ENCODE measurements at regions not wholly inside any gene's neighbourhood (a gene's known extent, or its start where the extent isn't known, plus 50 kb on each side); places are given as distances from the start of the nearest gene placed in this dataset.

DNA sequence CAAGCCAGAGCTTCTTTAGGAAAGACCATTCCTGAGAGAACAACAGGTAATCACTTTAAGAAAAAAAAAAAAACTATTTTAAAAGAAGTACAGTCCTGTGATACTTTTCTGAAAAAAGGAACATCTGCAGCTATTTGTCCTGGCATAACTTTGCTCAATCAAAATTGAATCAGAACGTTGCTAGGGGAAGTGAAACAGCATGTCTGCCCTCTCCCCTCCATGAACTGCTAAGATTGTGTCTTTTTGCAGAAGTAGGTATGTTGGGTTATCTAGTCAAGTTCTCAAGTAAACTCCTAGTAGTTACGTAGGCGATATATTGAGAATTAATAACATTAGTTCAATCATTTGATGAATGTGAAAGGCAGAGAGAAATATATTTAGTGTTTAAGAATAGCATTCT, 1013.3 kb downstream of the TUSC7 start:
- ChIA-PET POLR2A (interaction anchor here (0.6 kb wide), 1 partner anchor 1237 kb away, joined by 3 read pairs; no protein-coding TSS in a partner anchor), CTCF (ENCODE audit: low intra/inter-chr PET ratio) (no interaction called here)
- H3K36me3 ChIP-seq (ENCODE audit: control insufficient read depth, insufficient read depth, low read length) = no peaks in the 10 kb centered on the region
- H3K4me2 ChIP-seq (ENCODE audit: insufficient read depth, low read length) = no peak overlapping the region
- no peaks in the 10 kb centered on the region for H3K79me2 ChIP-seq (ENCODE audit: control insufficient read depth, insufficient read depth, low read length)
- no peaks in the 10 kb centered on the region for H3K27me3 ChIP-seq (ENCODE audit: control insufficient read depth in 2 of 2, insufficient read depth in 2 of 2, low read length in 2 of 2)
- no peak for DNase-seq (ENCODE audit: extremely low read depth in 1 of 4, low spot score in 3 of 4)
- H4K20me1 ChIP-seq (replicated peaks; ENCODE audit: control insufficient read depth, insufficient read depth, low read length) = no peaks in the 10 kb centered on the region
- H3K9me1 ChIP-seq (ENCODE audit: control insufficient read depth, insufficient read depth, low read length) = no peaks in the 10 kb centered on the region
- 0% methylated on average over 3 of the region's 3 CpGs for WGBS (ENCODE audit: insufficient coverage, low coverage, missing lambda C conversion rate)
- in situ Hi-C loops (cut with MboI) = no loop called here
- no peak overlapping the region for H3K27ac ChIP-seq (ENCODE audit: extremely low read depth, low read depth, low read length)
- no peak overlapping the region for H2AFZ ChIP-seq (ENCODE audit: low read depth, low read length)
- BruUV-seq (replicated peaks) = no TSS peak
- no peak for ATAC-seq
- H3K9ac ChIP-seq (ENCODE audit: insufficient read depth in 1 of 2, low read depth in 2 of 2, low read length in 2 of 2) = no peak overlapping the region
- no peaks in the 10 kb centered on the region for H3K4me1 ChIP-seq (replicated peaks in 1 of 2; ENCODE audit: control insufficient read depth in 2 of 2, insufficient read depth in 2 of 2, low read length in 2 of 2)
- TF ChIP-seq, protein P1, sequence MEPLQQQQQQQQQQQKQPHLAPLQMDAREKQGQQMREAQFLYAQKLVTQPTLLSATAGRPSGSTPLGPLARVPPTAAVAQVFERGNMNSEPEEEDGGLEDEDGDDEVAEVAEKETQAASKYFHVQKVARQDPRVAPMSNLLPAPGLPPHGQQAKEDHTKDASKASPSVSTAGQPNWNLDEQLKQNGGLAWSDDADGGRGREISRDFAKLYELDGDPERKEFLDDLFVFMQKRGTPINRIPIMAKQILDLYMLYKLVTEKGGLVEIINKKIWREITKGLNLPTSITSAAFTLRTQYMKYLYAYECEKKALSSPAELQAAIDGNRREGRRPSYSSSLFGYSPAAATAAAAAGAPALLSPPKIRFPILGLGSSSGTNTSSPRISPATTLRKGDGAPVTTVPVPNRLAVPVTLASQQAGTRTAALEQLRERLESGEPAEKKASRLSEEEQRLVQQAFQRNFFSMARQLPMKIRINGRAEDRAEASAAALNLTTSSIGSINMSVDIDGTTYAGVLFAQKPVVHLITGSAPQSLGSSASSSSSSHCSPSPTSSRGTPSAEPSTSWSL (CRISPR knock-in tag; IDR thresholded peaks at IDR 0.05; ENCODE audit: borderline replicate concordance) = no peak
- TF ChIP-seq SOX6 (IDR thresholded peaks at IDR 0.05) (no peak), POLR2A (conservative IDR thresholded peaks at IDR 0.05) (no peak), ZBTB17 (CRISPR knock-in tag; IDR thresholded peaks at IDR 0.05) (no peak), PYGO2 (tag; IDR thresholded peaks at IDR 0.05) (no peak), TAL1 (IDR thresholded peaks at IDR 0.05) (no peak), ZNF444 (CRISPR knock-in tag; IDR thresholded peaks at IDR 0.05) (no peak), ZNF224 (CRISPR knock-in tag; IDR thresholded peaks at IDR 0.05) (no peak), RBBP5 (IDR thresholded peaks at IDR 0.05; ENCODE audit: borderline replicate concordance, insufficient read depth, low read length, poor library complexity, severe bottlenecking) (no peak)
- TF ChIP-seq, protein P2, sequence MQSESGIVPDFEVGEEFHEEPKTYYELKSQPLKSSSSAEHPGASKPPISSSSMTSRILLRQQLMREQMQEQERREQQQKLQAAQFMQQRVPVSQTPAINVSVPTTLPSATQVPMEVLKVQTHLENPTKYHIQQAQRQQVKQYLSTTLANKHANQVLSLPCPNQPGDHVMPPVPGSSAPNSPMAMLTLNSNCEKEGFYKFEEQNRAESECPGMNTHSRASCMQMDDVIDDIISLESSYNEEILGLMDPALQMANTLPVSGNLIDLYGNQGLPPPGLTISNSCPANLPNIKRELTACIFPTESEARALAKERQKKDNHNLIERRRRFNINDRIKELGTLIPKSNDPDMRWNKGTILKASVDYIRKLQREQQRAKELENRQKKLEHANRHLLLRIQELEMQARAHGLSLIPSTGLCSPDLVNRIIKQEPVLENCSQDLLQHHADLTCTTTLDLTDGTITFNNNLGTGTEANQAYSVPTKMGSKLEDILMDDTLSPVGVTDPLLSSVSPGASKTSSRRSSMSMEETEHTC (IDR thresholded peaks at IDR 0.05) = no peak
- TF ChIP-seq, protein P3, sequence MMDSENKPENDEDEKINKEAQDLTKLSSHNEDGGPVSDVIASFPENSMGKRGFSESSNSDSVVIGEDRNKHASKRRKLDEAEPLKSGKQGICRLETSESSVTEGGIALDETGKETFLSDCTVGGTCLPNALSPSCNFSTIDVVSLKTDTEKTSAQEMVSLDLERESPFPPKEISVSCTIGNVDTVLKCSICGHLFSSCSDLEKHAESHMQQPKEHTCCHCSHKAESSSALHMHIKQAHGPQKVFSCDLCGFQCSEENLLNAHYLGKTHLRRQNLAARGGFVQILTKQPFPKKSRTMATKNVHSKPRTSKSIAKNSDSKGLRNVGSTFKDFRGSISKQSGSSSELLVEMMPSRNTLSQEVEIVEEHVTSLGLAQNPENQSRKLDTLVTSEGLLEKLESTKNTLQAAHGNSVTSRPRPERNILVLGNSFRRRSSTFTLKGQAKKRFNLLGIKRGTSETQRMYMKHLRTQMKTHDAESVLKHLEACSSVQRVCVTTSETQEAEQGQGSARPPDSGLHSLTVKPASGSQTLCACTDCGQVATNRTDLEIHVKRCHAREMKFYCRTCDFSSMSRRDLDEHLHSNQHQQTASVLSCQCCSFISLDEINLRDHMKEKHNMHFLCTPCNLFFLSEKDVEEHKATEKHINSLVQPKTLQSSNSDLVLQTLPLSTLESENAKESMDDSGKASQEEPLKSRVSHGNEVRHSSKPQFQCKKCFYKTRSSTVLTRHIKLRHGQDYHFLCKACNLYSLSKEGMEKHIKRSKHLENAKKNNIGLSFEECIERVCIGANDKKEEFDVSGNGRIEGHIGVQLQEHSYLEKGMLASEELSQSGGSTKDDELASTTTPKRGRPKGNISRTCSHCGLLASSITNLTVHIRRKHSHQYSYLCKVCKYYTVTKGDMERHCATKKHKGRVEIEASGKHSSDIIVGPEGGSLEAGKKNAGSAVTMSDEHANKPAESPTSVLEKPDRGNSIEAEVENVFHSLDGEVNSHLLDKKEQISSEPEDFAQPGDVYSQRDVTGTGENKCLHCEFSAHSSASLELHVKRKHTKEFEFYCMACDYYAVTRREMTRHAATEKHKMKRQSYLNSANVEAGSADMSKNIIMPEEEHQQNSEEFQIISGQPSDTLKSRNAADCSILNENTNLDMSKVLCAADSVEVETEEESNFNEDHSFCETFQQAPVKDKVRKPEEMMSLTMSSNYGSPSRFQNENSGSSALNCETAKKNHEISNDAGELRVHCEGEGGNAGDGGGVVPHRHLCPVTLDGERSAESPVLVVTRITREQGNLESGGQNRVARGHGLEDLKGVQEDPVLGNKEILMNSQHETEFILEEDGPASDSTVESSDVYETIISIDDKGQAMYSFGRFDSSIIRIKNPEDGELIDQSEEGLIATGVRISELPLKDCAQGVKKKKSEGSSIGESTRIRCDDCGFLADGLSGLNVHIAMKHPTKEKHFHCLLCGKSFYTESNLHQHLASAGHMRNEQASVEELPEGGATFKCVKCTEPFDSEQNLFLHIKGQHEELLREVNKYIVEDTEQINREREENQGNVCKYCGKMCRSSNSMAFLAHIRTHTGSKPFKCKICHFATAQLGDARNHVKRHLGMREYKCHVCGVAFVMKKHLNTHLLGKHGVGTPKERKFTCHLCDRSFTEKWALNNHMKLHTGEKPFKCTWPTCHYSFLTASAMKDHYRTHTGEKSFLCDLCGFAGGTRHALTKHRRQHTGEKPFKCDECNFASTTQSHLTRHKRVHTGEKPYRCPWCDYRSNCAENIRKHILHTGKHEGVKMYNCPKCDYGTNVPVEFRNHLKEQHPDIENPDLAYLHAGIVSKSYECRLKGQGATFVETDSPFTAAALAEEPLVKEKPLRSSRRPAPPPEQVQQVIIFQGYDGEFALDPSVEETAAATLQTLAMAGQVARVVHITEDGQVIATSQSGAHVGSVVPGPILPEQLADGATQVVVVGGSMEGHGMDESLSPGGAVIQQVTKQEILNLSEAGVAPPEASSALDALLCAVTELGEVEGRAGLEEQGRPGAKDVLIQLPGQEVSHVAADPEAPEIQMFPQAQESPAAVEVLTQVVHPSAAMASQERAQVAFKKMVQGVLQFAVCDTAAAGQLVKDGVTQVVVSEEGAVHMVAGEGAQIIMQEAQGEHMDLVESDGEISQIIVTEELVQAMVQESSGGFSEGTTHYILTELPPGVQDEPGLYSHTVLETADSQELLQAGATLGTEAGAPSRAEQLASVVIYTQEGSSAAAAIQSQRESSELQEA (IDR thresholded peaks at IDR 0.05; ENCODE audit: low read depth) = no peak
- intact Hi-C loops (cut with micrococcal nuclease) = no loop called here
- H3K4me3 ChIP-seq = no peak overlapping the region
- H3K9me3 ChIP-seq (replicated peaks; ENCODE audit: control insufficient read depth, insufficient read depth, low read depth, low read length) = no peaks in the 10 kb centered on the region
- no peak for FAIRE-seq

Data from K562 (cell line).